ENCODE measurements at regions not wholly inside any gene's neighbourhood (a gene's known extent, or its start where the extent isn't known, plus 50 kb on each side); places are given as distances from the start of the nearest gene placed in this dataset.

DNA sequence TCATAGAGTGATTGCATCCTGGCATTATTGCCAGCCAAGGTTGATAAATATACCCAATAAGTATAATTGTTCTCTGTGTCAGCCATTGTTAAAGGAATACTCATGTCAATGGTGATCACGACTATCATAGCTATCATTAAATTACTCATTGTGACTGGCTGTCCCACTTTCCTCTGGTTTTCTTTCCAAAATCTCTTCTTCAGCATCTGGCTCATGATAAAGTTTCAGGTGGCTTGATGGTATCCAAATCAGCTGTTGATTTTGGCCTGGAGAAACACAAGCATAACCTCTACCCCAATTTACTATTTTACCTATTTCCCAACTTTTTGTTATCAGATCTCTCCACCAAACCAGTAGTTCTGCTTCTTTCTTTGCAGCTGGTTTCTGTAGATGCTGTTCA lies 67.1 kb upstream of the SPIN2A start:
- DNase-seq: no peak

DNA sequence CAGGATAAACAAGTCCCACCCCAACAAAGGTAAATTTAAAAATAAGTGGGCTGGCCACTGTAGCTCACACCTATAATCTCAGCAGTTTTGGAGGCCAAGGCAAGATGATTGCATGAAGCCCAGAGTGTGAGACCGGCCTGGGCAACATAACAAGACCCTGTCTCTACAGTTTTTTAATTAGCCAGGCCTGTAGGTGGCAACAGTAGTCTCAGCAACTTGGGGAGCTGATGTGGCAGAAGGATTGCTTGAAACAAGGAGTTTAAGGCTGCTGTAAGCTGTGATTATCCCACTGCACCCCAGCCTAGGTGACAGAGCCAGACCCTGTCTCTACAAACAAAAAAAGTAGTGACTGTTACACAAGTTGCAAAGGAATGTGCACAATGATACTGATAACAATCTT lies 74.6 kb upstream of the FAAH2 start:
- DNase-seq: no peak

GRCh38 chrX:57227691-57228090 lies 58.8 kb upstream of the FAAH2 start:
- DNase-seq: peak; percentile 29

DNA sequence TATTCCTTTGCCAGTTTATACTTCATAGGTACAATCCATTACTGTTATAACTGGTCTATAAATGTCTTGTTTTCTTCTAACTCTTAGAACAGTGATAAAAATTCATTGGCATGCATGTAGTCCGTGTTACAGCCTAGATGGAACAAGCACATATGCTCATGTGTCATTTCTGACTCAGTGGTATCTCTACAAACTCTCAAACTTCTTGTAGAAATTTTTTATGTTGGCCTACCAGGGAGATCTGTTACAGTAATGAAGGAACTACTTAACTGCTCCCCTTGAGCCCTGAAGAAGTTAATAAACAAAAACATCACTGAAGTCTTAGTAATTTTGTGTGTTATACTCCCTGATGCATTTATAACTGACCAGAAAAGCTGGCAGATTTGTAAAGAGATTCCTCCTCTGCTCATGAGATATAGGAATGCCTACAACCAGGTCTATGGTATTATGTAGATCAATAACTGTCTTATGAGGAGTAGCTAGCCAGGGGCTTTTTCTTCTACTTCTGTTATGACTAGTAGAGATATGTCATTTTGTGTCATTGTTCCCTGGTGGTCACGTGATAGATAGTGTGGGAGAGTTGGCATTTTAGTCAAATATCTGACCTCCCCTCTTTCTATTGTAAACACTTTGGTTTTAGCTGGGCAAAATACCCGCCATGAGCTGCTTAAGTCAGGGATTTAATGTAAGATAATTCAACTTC lies 53.7 kb upstream of the FAAH2 start:
- no peak for DNase-seq
